ENCODE measurements at regions not wholly inside any gene's neighbourhood (a gene's known extent, or its start where the extent isn't known, plus 50 kb on each side); places are given as distances from the start of the nearest gene placed in this dataset.

DNA sequence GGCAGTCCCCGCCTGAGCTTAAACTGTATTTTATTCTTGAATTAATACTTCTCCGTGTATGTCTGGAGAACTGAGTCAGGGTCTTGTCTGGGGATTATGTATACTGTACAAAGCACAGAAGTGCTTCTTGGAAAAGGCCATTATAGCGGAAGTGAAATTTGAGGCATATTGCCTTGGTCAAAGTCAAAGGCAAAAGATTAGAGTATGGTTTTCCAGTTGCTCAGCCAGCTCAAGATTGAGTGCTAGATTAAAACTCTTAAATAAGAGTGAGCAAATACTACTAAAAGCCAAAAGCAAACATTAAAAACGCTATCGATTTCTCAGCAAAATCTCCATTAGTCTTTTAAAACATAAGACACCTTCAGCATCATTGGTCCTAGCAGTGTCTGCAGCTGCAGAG, 207.7 kb upstream of the MAN1A1 start:
- TF ChIP-seq CTCF (IDR thresholded peaks at IDR 0.05) (no peak), SIN3A (IDR thresholded peaks at IDR 0.05; ENCODE audit: borderline replicate concordance, insufficient read depth, low read depth, low read length) (no peak), REST (IDR thresholded peaks at IDR 0.05; ENCODE audit: insufficient read depth in 1 of 2, low read depth in 2 of 2, low read length in 1 of 2) (no peak), POLR2AphosphoS5 (IDR thresholded peaks at IDR 0.05; ENCODE audit: low read depth, low read length) (no peak), TCF7L2 (IDR thresholded peaks at IDR 0.05; ENCODE audit: low read depth, low read length) (no peak)
